Peyer's patch (tissue), 4 donors: ENCODE measurements at regions not wholly inside any gene's neighbourhood (a gene's known extent, or its start where the extent isn't known, plus 50 kb on each side); places are given as distances from the start of the nearest gene placed in this dataset.

Source experiments
- POLR2A ChIP-seq, 2 donors: fragments of 450-650 bp; IDR thresholded peaks; one replicate each; pipeline ENCODE4 v1.5.1; 2017; ENCODE audit warnings: antibody characterized with exemption in 2 of 2, mild to moderate bottlenecking in 2 of 2, moderate library complexity in 2 of 2
- TF ChIP-seq, protein P1 (sequence below), 6 experiments: fragments of 450-650 bp in 4 of 6; fragments of 200-600 bp in 2 of 6; sonication (generic) in 1 of 6; IDR thresholded peaks; one replicate each; pipeline ENCODE4 v1.5.1; 2017 to 2019; ENCODE audit warnings: antibody characterized with exemption in 6 of 6, mild to moderate bottlenecking in 3 of 6, moderate library complexity in 1 of 6

DNA sequence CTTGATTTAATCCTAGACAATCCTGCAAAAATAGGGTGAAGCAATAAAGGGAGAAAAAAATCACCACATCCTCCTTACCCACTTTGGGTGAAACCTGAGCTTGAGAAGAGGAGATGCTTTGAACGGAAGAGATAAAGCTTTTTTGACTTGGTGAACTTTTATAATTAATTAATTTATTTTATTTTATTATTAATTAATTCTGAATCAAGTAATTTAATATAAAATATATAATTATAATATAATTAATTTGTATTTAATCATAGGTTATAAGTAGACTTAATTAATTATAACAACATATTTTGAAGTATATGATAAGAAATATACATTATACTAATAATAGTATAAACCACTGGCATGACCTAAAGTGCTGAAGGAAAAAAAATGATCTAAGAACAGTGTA is 2164.8 kb downstream of the LRRC4C start:
- TF ChIP-seq, protein P1, sequence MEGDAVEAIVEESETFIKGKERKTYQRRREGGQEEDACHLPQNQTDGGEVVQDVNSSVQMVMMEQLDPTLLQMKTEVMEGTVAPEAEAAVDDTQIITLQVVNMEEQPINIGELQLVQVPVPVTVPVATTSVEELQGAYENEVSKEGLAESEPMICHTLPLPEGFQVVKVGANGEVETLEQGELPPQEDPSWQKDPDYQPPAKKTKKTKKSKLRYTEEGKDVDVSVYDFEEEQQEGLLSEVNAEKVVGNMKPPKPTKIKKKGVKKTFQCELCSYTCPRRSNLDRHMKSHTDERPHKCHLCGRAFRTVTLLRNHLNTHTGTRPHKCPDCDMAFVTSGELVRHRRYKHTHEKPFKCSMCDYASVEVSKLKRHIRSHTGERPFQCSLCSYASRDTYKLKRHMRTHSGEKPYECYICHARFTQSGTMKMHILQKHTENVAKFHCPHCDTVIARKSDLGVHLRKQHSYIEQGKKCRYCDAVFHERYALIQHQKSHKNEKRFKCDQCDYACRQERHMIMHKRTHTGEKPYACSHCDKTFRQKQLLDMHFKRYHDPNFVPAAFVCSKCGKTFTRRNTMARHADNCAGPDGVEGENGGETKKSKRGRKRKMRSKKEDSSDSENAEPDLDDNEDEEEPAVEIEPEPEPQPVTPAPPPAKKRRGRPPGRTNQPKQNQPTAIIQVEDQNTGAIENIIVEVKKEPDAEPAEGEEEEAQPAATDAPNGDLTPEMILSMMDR (IDR thresholded peaks at IDR 0.05), result no peak
- no peak for TF ChIP-seq POLR2A (IDR thresholded peaks at IDR 0.05)
